Vagina (tissue), 2 donors: ENCODE measurements at regions not wholly inside any gene's neighbourhood (a gene's known extent, or its start where the extent isn't known, plus 50 kb on each side); places are given as distances from the start of the nearest gene placed in this dataset.

Experiments
- CTCF ChIP-seq, 3 experiments: fragments of 450-650 bp in 2 of 3; fragments of 200-600 bp in 1 of 3; sonication (generic) in 1 of 3; IDR thresholded peaks; one replicate each; pipeline ENCODE4 v1.5.1; 2017 to 2019; ENCODE audit warnings: antibody characterized with exemption in 3 of 3, mild to moderate bottlenecking in 2 of 3, moderate library complexity in 2 of 3
- POLR2A ChIP-seq, 2 donors: fragments of 450-650 bp; IDR thresholded peaks; one replicate each; pipeline ENCODE4 v1.6.1; 2017; ENCODE audit warnings: antibody characterized with exemption in 2 of 2, mild to moderate bottlenecking in 2 of 2, moderate library complexity in 2 of 2
- POLR2AphosphoS5 ChIP-seq, 2 donors: sonication (generic); formaldehyde crosslinking; IDR thresholded peaks; one replicate each; pipeline ENCODE4 v1.9.0; 2017; ENCODE audit warnings: antibody characterized with exemption in 2 of 2, mild to moderate bottlenecking in 2 of 2, low read depth in 1 of 2; ENCODE audit not compliant: insufficient read depth in 1 of 2

GRCh38 chr15:57780471-57780870 is 74.0 kb downstream of the POLR2M start:
- TF ChIP-seq CTCF (IDR thresholded peaks at IDR 0.05) (no peak), POLR2A (IDR thresholded peaks at IDR 0.05) (no peak), POLR2AphosphoS5 (IDR thresholded peaks at IDR 0.05; ENCODE audit: insufficient read depth in 1 of 2, low read depth in 1 of 2) (no peak)
